Fibroblast of peridontal ligament (primary cell): ENCODE measurements at regions not wholly inside any gene's neighbourhood (a gene's known extent, or its start where the extent isn't known, plus 50 kb on each side); places are given as distances from the start of the nearest gene placed in this dataset.

Experiments used
- DNase-seq: peaks from one replicate; pipeline ENCODE4 v3.0.0-alpha.2; 2010; ENCODE audit errors: extremely low read depth

- DNase-seq = no peak
Observed at GRCh38 chr14:101367421-101368261, 193.7 kb upstream of the DIO3 start.

- DNase-seq = no peak
Observed at GRCh38 chr14:101368629-101369028, 192.7 kb upstream of the DIO3 start.

GRCh38 chr14:101369194-101369915 lies 191.9 kb upstream of the DIO3 start:
- DNase-seq = no peak

- DNase-seq = peak; percentile 84
Observed at GRCh38 chr14:101369916-101370592, 191.2 kb upstream of the DIO3 start.

- no peak for DNase-seq
Observed at GRCh38 chr14:101370593-101371569, 190.4 kb upstream of the DIO3 start.

GRCh38 chr14:101371799-101372793 lies 189.2 kb upstream of the DIO3 start:
- no peak for DNase-seq

- no peak for DNase-seq
Observed at GRCh38 chr14:101372894-101373620, 188.2 kb upstream of the DIO3 start.

GRCh38 chr14:101373690-101374295 lies 187.5 kb upstream of the DIO3 start:
- DNase-seq = no peak

GRCh38 chr14:101374373-101375338 lies 186.6 kb upstream of the DIO3 start:
- peak; percentile 6 for DNase-seq

- no peak for DNase-seq
Observed at GRCh38 chr14:101377069-101377468, 184.2 kb upstream of the DIO3 start.

GRCh38 chr14:101379842-101380241 lies 181.5 kb upstream of the DIO3 start:
- no peak for DNase-seq

GRCh38 chr14:101380512-101380911 lies 180.8 kb upstream of the DIO3 start:
- no peak for DNase-seq

GRCh38 chr14:101380940-101381339 lies 180.4 kb upstream of the DIO3 start:
- DNase-seq = no peak

GRCh38 chr14:101383737-101384338 lies 177.5 kb upstream of the DIO3 start:
- no peak for DNase-seq

- no peak for DNase-seq
Observed at GRCh38 chr14:101394374-101394773, 166.9 kb upstream of the DIO3 start.

- DNase-seq = no peak
Observed at GRCh38 chr14:101395779-101396178, 165.5 kb upstream of the DIO3 start.

GRCh38 chr14:101397206-101397605 lies 164.1 kb upstream of the DIO3 start:
- DNase-seq = no peak
